CD1c-positive myeloid dendritic cell (primary cell): ENCODE measurements at regions not wholly inside any gene's neighbourhood (a gene's known extent, or its start where the extent isn't known, plus 50 kb on each side); places are given as distances from the start of the nearest gene placed in this dataset.
"Not testable (repeated sequence)": the region's sequence is repeated elsewhere in the genome, so short reads cannot be mapped to it uniquely, and the experiment has no call there.

ENCODE experiments used
- DNase-seq: peaks from one replicate; pipeline ENCODE4 v3.0.0-alpha.2; 2016; ENCODE audit errors: extremely low spot score

DNA sequence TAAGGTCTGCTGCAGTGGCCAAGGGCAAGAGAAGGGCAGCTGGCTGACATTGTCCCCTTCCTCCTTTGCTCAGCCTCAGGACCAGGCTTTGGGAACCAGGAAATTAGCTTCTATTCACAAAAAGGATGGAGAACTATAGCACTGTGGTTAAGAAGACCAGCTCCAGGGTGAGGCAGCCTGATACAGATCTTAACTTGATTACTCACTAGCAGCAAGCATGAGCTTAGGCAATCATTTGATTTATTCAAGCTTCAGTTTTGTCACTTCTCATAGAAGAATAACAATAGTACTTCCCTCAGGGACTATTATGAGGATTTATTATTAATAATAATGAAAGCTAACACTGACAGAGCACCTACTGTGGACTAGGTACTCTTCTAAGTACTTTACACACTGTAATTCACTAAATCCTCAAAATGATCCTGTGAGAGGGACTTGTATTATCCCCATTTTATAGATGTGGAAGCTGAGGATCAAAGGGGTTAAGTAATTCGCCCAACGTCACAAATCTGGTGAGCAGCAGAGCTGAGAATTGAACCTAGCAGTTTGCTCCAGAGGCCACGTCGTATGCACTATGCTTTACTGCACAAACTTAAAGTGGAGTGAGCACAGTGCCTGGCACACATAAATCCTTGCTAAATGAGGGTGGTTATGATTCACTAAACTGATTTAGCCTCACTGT is 130.4 kb upstream of the PAK3 start:
- DNase-seq, result no peak

DNA sequence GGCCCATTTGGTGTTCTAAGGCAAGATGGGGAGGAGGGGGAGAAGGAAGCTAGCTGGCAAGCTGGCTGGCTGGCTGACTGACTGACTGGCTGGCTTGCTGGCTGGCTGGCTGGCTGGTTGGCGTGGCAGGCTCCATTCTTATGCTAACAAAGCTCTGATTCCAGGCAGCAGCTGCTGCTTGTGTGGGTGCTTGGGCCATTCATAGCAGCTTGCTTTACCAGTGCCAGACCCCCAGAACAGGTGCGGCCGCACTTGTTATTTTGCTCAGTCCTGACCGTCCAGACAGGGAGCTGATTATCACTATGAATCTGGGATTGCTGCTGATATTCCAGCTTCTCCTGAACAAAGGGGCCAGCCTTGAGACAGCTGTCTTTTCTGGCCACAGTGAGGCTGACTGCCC is 131.2 kb upstream of the PAK3 start:
- DNase-seq, result no peak

DNA sequence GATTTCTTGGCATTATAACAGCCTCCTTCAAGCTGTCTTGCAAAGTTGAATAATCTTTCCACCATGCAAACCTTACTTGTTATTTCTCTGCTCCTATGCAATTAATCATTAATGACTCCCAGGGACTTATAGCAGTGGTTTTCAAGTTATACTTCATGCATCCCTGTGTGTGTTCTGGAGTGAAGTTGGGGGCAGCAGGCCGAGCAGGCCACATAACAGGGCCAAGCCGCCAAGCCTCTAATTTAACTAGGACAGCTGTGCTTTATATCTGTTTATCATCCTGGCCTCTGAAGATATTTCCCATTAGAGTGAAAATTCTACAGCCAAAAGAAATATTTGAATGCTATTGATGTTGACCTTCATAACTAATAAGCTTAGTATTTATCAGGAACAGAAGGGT is 133.5 kb upstream of the PAK3 start:
- no peak for DNase-seq

DNA sequence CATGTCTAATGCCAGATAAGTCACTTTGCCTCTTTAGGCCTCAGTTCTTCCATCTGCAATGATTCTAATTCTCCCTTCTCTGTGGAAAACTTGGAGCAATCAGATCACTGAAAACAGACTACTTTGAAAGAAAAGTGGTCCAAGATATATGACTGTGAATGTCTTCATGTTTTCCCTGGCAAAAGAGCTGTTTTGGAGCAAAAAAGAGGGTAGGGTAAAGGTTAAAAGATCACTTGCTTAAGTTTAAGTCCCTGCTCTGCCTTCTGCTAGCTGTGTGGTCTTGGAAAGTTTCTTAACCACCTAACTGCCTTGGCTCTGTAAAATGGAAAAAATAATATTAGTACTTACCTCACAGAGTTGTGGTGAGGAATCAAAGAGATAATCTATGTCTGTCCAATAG is 140.3 kb upstream of the PAK3 start:
- no peak for DNase-seq

- no peak for DNase-seq
These were observed 141.4 kb upstream of the PAK3 start for GRCh38 chrX:110954428-110955100.

DNA sequence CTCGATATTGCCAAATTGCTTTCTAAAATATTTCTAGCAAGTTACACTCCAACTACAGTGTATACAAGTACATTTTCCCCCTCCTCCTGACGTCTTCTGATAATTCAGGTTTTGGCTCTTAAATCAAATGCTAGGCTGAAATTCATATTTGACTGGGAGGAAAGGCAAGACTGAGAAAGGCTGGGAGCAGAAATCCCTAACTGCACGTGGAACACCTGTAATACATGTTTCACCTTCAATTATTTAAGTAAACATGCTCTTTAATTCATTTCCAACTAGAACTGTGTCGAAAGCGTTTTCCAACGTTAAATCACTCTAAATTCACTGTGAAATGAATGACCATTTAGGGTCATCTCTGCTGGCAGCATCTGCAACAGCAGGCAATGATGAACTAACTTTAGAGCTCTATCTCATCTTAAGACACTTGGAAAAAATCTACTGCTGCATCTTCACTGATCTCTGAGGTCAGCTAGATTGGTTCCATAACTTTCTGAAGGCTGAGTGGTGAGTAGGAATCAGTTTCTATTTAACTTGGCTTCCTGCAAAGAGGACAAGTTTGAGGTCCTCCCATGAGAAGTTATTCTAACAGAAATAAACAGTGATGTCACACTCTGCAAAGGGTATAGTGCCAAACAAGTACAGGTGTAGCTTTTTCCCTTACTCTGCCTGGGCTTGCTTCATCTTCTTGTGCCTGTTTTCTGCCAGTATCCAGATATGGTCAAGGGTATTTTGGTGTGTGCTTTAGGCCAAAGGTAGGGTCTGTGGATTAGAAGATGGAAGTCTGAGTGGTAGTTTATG is 144.3 kb upstream of the PAK3 start:
- no peak for DNase-seq

DNA sequence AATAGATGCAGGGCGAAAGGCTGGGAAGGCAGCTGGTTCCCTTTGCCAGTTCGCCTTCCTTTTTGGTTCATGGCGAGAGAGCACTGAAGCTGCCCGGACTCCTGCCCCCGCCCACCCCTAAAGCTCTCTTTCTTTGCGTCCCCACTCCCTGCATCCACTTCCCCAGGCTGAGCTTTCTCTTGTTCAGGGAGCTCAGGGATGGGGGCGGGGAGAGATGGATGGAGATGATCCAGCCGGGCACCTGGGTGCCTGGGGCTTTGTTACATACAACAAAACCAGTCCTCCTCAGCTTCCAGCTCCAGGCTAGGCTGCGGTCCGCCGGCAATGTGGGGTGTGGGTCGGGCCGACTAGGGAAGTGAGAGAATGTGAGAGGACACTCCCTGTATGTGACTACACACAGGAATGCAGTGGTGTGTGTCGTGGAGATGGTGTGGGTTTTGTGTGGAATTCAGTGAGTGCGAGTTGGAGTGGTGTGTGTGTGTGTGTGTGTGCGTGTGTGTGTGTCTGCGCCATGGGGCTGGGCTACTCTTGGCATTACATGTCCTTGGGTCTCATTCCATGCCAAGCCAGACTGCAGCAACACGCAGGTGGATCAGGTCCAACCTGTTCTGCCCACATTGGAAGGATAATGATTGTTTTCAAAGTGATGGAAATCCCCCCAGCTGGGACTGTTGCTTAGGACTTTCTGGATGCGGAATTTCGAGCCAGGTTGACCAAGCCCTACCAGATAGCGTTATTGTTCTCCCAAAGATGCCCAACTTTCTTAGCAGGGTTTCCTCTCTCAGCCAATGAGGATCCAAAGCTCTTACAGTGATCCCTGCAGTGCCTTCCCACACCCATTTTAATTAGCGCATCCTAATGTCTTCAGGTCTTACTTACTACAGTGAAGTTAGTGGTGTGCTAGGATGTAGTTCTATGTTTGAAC is 149.4 kb upstream of the CHRDL1 start:
- DNase-seq, result no peak

DNA sequence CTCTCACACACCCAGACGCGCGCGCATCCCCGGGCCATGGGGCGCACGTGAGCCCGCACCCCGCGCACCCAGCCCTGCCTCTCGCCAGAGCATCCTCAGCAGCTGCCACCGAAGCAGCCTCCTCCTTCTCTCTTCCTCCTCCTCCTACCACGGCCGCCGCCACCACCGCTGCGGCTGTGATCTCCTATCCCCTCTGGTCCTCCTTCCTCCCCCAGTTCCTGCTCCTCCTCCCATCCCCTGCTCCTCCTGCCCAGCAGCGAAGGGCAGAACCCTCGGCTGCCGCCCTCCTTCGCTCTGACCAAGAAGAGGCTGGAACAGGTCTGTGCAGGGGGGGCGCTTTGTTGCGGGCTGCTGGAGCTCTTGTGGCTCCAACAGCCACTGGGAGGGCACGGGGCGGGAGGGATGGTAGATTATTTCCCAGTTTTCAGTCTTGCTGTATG is 148.7 kb upstream of the CHRDL1 start:
- no peak for DNase-seq

DNA sequence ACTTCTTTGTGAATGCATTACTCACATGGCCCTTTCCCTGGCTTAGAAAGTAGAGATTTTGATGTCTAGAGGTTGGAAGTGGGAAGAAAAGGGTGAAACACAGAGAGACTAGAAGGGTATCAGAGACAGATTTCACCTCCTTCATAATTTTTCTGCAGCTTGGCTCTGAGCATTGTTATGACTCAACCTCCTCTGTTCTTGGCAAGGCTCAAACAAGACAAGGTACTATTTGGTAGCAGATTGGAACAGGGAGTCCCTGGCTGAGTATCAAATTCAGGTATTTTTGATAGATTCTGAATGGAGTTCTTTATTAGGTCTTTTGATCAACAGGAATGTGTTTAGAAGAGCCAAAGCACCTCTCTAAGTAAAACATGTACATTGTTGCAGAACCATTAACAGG is 146.3 kb upstream of the CHRDL1 start:
- no peak for DNase-seq

GRCh38 chrX:110938977-110939732 is 143.5 kb upstream of the CHRDL1 start:
- no peak for DNase-seq

DNA sequence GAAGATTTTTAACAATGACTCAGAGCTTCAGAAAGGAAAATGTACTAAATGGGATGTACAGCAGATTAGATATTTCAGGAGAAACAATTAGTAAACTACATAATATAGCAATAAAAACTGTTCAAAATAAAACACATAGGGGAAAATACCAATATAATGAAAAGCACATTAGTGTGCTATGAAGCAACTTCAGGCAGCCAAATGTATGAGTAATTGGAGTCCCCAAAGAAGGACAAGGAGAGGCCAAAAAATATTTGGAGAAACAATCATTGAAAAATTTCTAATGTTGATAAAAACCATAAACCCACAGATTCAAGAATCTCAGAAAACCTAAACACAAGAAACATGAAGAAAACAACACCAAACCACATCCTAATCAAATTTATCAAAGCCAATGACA is 129.3 kb upstream of the CHRDL1 start:
- no peak for DNase-seq

DNA sequence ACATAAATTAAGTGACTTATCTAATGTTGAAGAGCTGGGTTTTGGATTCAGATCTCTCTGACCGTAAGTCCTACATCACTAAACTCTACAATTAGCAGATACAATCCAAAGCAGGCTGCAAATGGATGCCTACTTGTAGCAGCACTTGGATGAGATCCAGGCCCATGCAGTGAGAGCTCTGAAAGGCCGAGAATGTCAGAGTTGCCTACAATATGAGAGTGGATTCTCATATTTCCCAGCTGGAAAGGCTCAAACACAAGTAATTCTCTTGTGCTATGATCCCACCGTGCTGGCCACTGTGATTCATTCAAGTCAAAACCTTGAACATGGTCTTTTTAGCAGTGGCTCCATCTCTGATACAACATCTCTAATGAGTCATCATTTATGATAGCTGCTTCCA is 125.4 kb upstream of the CHRDL1 start:
- no peak for DNase-seq

GRCh38 chrX:110915570-110915969 is 120.0 kb upstream of the CHRDL1 start:
- DNase-seq, result no peak

DNA sequence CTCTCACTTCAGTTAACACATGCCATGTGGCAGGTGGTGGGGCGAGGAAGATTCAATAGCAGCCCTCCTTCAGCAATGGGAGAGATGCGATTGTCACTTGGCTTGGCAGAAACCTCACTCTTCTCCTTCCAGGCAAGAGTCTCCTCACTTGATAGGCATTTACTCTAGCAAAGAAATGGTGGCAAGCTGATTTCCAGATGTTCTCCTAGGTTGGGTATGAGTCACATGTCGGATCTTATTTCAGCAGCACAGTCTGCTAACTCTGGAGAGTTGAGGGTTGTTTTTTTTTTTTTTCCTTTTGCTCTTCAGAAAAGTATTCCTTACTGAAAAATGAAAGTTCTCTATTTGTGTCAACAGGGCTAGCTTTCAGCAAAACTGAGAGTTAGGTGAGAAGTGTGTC is 119.5 kb upstream of the CHRDL1 start:
- no peak for DNase-seq

DNA sequence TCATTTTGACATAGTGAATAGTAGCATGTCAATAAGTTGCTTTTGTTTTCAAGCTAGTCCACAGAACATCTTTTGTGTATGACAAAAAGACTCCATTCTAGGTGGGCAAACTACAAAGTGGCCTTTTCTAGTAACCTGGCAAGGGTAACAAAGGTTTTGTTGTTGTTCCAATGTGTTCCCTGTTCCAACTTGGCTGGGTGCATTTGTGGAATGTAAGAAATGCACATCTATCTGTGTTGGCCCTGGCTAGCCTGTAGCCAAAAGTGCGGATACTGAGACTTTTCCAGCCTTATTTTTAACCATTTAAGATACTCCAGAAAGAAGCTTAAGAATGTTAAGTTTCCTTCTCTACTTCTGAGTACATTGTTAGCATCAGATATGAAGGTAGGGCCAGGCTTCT is 118.7 kb upstream of the CHRDL1 start:
- DNase-seq, result no peak

DNA sequence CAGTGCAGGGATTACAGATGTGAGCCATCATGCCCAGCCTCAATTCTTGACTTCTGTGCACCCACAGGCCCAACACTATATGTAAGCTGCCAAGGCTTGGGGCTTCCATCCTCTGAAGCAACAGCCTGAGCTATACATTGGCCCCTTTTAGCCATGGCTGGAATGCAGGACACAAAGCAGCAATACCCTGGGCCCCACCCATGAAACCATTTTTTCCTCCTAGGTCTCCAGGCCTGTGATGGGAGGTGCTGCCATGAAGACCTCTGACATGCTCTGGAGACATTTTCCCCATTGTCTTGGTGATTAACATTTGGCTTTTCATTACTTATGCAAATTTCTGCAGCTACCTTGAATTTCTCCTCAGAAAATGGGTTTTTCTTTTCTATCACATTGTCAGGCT is 109.1 kb upstream of the CHRDL1 start:
- DNase-seq, result not testable (repeated sequence)

- no peak for DNase-seq
These were observed 86.4 kb upstream of the CHRDL1 start for GRCh38 chrX:110881971-110882370.

- DNase-seq, result no peak
These were observed 81.7 kb upstream of the CHRDL1 start for GRCh38 chrX:110877326-110877725.

GRCh38 chrX:110871839-110872238 is 76.2 kb upstream of the CHRDL1 start:
- DNase-seq, result no peak

- no peak for DNase-seq
These were observed 70.8 kb upstream of the CHRDL1 start for GRCh38 chrX:110866421-110866820.

GRCh38 chrX:110863883-110864282 is 68.3 kb upstream of the CHRDL1 start:
- DNase-seq, result no peak
